Testis (tissue), 2 donors: ENCODE measurements at regions not wholly inside any gene's neighbourhood (a gene's known extent, or its start where the extent isn't known, plus 50 kb on each side); places are given as distances from the start of the nearest gene placed in this dataset.

ENCODE experiments used
- CTCF ChIP-seq, 3 experiments: fragments of 450-650 bp in 2 of 3; fragments of 200-600 bp in 1 of 3; sonication (generic) in 1 of 3; IDR thresholded peaks; one replicate each; pipeline ENCODE4 v1.5.1; 2016 to 2019; ENCODE audit warnings: antibody characterized with exemption in 3 of 3, mild to moderate bottlenecking in 2 of 3, moderate library complexity in 1 of 3
- POLR2A ChIP-seq: fragments of 450-650 bp; IDR thresholded peaks from one replicate; pipeline ENCODE4 v1.6.1; 2017; ENCODE audit warnings: antibody characterized with exemption, mild to moderate bottlenecking, moderate library complexity

- TF ChIP-seq CTCF (IDR thresholded peaks at IDR 0.05), result no peak
- TF ChIP-seq POLR2A, result no peak
Measured at GRCh38 chr9:100937382-100937781, 91.1 kb upstream of the PLPPR1 start.
